IgD-negative memory B cell (primary cell): ENCODE measurements at regions not wholly inside any gene's neighbourhood (a gene's known extent, or its start where the extent isn't known, plus 50 kb on each side); places are given as distances from the start of the nearest gene placed in this dataset.
A peak's percentile ranks its signal among the peaks of the same experiment; 100 is the strongest.

Source experiments
- H3K27ac Mint-ChIP-seq, 3 donors: one replicate each; pipeline ENCODE4 v1.8.0; 2020 to 2022; ENCODE audit warnings: mild to moderate bottlenecking in 3 of 3, mixed read lengths in 3 of 3, moderate library complexity in 1 of 3
- H3K27me3 Mint-ChIP-seq: one replicate; pipeline ENCODE4 v1.8.0; 2021; ENCODE audit warnings: mixed read lengths
- H3K36me3 Mint-ChIP-seq: one replicate; pipeline ENCODE4 v1.8.0; 2020; ENCODE audit warnings: mild to moderate bottlenecking, mixed read lengths
- H3K4me1 Mint-ChIP-seq, 3 donors: one replicate each; pipeline ENCODE4 v1.8.0; 2020 to 2022; ENCODE audit warnings: mixed read lengths in 3 of 3, mild to moderate bottlenecking in 1 of 3
- H3K4me3 Mint-ChIP-seq, 4 donors: one replicate each; pipeline ENCODE4 v1.8.0; 2020 to 2022; ENCODE audit warnings: mild to moderate bottlenecking in 4 of 4, mixed read lengths in 4 of 4, moderate library complexity in 3 of 4
- H3K9me3 Mint-ChIP-seq, 3 donors: one replicate each; pipeline ENCODE4 v1.8.0; 2020 to 2021; ENCODE audit warnings: mixed read lengths in 3 of 3, mild to moderate bottlenecking in 1 of 3

GRCh38 chr16:52851211-52851740 is 201.4 kb downstream of the CHD9NB start:
- no peaks in the 10 kb centered on the region for H3K4me1 Mint-ChIP-seq
- H3K9me3 Mint-ChIP-seq = peaks cover under 1 to 29% (median 6%) of the 10 kb centered on the region in 3 donors
- no peak overlapping the region for H3K27ac Mint-ChIP-seq
- H3K27me3 Mint-ChIP-seq = no peaks in the 10 kb centered on the region
- no peak overlapping the region for H3K4me3 Mint-ChIP-seq
- H3K36me3 Mint-ChIP-seq = no peaks in the 10 kb centered on the region

GRCh38 chr16:52843381-52843780 is 209.3 kb downstream of the CHD9NB start:
- Mint-ChIP-seq H3K27ac (no peak overlapping the region), H3K4me3 (no peak overlapping the region), H3K36me3 (no peaks in the 10 kb centered on the region), H3K27me3 (no peaks in the 10 kb centered on the region), H3K4me1 (no peaks in the 10 kb centered on the region), H3K9me3 (peaks cover 5 to 17% (median 12%) of the 10 kb centered on the region in 3 donors)

DNA sequence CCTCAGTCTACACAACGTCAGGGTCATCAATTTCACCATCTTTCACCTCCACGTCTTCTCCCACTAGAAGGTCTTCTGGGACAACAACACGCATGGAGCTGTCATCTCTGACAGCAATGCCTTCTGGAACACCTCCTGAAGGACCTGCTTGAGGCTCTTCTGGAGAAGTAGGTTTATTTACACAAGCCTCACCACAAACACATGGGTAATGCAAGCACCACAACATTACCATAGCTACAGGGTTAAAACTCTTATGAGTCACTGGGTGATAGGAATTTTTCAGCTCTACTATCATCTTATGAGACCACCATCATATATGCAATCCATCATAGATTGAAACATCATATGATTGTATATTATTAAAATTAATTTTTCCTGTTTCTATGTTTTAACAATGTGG is 215.4 kb downstream of the CHD9NB start:
- Mint-ChIP-seq H3K36me3 (no peaks in the 10 kb centered on the region), H3K4me3 (no peak overlapping the region), H3K27me3 (no peaks in the 10 kb centered on the region), H3K4me1 (no peaks in the 10 kb centered on the region), H3K27ac (peak overlapping the region in 1 of 3 donors; percentile 71), H3K9me3 (peaks cover 2 to 6% (median 3%) of the 10 kb centered on the region in 3 donors)

- no peak overlapping the region for H3K4me3 Mint-ChIP-seq
- no peaks in the 10 kb centered on the region for H3K36me3 Mint-ChIP-seq
- H3K4me1 Mint-ChIP-seq = no peaks in the 10 kb centered on the region
- peaks cover 2 to 6% (median 3%) of the 10 kb centered on the region in 3 donors for H3K9me3 Mint-ChIP-seq
- no peak overlapping the region for H3K27ac Mint-ChIP-seq
- H3K27me3 Mint-ChIP-seq = no peaks in the 10 kb centered on the region
Measured at GRCh38 chr16:52834736-52835465, 217.8 kb downstream of the CHD9NB start.

DNA sequence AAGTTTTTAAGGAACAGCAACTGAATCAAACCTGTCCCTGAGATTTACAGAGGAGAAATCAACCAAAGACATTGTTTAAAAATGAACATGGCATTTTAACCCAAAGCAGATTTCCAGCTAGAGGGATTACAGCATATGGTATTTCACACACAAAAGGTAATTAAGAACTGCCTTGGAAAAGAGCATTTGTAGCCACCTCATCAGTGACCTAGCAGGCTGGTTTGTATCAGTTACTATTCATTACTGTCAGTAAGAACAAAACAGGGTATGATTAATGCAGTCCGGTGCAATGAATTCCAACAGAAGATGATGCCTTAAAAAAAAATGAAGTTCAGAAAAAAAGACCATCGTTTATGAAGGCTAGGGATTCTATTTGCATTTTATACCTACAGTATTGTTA is 219.9 kb downstream of the CHD9NB start:
- no peaks in the 10 kb centered on the region for H3K36me3 Mint-ChIP-seq
- no peak overlapping the region for H3K4me3 Mint-ChIP-seq
- no peaks in the 10 kb centered on the region for H3K4me1 Mint-ChIP-seq
- H3K9me3 Mint-ChIP-seq = peaks cover 0 to 3% (median 0%) of the 10 kb centered on the region in 3 donors
- no peaks in the 10 kb centered on the region for H3K27me3 Mint-ChIP-seq
- no peak overlapping the region for H3K27ac Mint-ChIP-seq

DNA sequence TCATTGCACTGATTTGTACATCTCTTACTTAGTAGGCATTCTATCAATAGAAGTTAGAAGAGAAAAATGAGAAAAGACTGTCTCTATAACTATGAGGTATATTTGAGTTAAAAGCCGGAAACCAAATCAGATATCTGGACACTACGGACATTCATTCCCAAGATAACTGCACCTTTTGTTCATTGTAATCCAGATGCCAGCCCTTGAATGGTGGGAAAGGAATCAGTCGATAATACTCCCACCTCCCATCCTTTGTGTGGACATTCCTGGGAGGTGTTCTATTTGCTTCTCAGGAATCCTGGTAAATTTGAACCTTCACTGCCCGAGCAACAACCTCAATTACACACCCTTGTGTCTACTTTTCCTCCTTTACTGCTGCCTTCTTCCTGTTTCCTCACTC is 225.2 kb downstream of the CHD9NB start:
- H3K4me3 Mint-ChIP-seq = no peak overlapping the region
- H3K4me1 Mint-ChIP-seq = no peaks in the 10 kb centered on the region
- H3K36me3 Mint-ChIP-seq = no peaks in the 10 kb centered on the region
- peaks cover 0 to 3% (median 0%) of the 10 kb centered on the region in 3 donors for H3K9me3 Mint-ChIP-seq
- H3K27ac Mint-ChIP-seq = no peak overlapping the region
- no peaks in the 10 kb centered on the region for H3K27me3 Mint-ChIP-seq

DNA sequence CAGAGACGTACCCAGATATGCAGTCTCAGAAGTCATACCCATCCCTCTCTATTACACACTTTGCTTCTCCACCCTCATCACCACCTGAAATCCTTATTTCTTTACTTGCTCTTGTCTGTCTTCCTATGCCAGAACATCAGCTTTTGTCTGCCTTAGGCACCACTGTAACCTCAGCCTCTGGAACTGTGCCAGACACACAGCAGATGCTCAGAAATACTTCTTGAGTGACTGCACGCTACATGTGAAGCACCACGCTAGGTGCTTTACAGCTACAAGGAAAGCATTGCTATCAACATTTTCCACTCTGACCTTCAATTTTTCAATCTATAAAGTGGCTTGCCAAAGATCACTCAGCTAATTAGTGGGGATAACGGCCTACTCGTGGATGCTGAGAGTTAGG is 226.8 kb downstream of the CHD9NB start:
- Mint-ChIP-seq H3K9me3 (peaks cover 0 to 3% (median 0%) of the 10 kb centered on the region in 3 donors), H3K4me3 (no peak overlapping the region), H3K36me3 (peaks cover 2% of the 10 kb centered on the region), H3K4me1 (no peaks in the 10 kb centered on the region), H3K27me3 (no peaks in the 10 kb centered on the region), H3K27ac (no peak overlapping the region)

- H3K27me3 Mint-ChIP-seq = no peaks in the 10 kb centered on the region
- H3K9me3 Mint-ChIP-seq = no peaks in the 10 kb centered on the region
- no peak overlapping the region for H3K27ac Mint-ChIP-seq
- peaks cover 2% of the 10 kb centered on the region for H3K36me3 Mint-ChIP-seq
- no peak overlapping the region for H3K4me3 Mint-ChIP-seq
- H3K4me1 Mint-ChIP-seq = no peaks in the 10 kb centered on the region
Measured at GRCh38 chr16:52819808-52820207, 232.9 kb downstream of the CHD9NB start.

DNA sequence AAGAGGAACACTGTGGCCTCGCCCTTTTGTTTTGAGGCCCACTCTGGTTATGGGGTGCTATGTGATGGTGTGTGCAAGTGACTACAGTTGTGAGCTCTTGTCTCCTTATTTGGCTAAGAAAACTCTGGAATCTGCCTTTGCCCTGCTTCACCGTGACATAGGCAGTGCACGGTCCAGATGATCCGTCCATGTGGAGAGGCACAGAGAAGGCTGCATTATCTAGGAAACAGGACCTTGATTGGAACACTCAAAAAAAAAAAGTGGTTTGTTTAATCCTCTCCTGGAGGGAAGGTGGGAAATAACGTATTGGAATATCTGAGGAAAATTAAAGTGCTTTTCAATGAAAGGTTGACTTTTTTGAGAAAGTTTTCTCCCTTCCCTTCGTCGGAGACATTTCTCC is 233.3 kb downstream of the CHD9NB start:
- Mint-ChIP-seq H3K27ac (no peak overlapping the region), H3K4me1 (peaks cover 0 to 2% (median 0%) of the 10 kb centered on the region in 3 donors), H3K4me3 (no peak overlapping the region)

GRCh38 chr16:52817696-52818095 is 235.0 kb downstream of the CHD9NB start:
- Mint-ChIP-seq H3K27me3 (no peaks in the 10 kb centered on the region), H3K27ac (no peak overlapping the region), H3K4me1 (peaks cover 0 to 2% (median 0%) of the 10 kb centered on the region in 3 donors), H3K9me3 (no peaks in the 10 kb centered on the region), H3K4me3 (no peak overlapping the region), H3K36me3 (peaks cover 2% of the 10 kb centered on the region)

More for the DNA sequence above, 233.3 kb downstream of the CHD9NB start:
- no peaks in the 10 kb centered on the region for H3K9me3 Mint-ChIP-seq
- H3K36me3 Mint-ChIP-seq = peaks cover 2% of the 10 kb centered on the region
- H3K27me3 Mint-ChIP-seq = no peaks in the 10 kb centered on the region

- no peak overlapping the region for H3K27ac Mint-ChIP-seq
- H3K9me3 Mint-ChIP-seq = no peaks in the 10 kb centered on the region
- no peak overlapping the region for H3K4me3 Mint-ChIP-seq
- peaks cover 0 to 2% (median 0%) of the 10 kb centered on the region in 3 donors for H3K4me1 Mint-ChIP-seq
- peaks cover 2% of the 10 kb centered on the region for H3K36me3 Mint-ChIP-seq
- no peaks in the 10 kb centered on the region for H3K27me3 Mint-ChIP-seq
Measured at GRCh38 chr16:52816993-52817392, 235.7 kb downstream of the CHD9NB start.

- H3K4me3 Mint-ChIP-seq = no peak overlapping the region
- no peak overlapping the region for H3K27ac Mint-ChIP-seq
- H3K36me3 Mint-ChIP-seq = no peaks in the 10 kb centered on the region
- H3K9me3 Mint-ChIP-seq = peaks cover 1 to 5% (median 4%) of the 10 kb centered on the region in 3 donors
- peaks cover 0 to 2% (median 0%) of the 10 kb centered on the region in 3 donors for H3K4me1 Mint-ChIP-seq
- no peaks in the 10 kb centered on the region for H3K27me3 Mint-ChIP-seq
Measured at GRCh38 chr16:52812678-52813556, 239.8 kb downstream of the CHD9NB start.

DNA sequence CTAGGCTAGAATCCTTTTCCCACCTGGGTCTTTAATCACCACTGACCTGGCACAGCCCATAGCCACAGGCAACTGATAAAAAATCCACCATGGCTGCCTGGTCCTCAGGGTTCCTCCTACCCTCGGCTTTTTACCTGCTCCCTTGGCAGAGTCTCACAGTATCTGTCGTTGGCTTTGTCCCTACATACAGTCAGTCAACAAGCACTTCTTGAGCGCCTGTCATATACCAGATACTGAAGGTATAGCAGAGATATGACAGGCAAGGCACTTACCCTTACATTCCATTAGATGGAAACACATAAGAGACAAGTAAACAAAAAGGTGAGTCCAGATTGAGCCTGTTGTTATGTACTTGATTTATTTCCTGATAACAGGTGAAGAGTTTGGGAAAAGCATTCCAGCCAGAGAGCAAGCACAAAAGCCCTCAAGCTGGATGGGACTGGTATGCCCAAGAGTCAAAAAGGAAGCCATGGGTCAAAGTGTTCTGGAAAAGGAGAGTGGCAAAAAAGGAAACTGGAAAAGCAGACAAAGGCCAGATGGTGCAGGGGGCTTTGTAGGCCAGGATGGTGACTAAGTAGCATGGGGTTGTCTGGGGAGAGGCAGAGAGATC is 247.0 kb downstream of the CHD9NB start:
- H3K4me1 Mint-ChIP-seq = no peaks in the 10 kb centered on the region
- H3K27me3 Mint-ChIP-seq = no peaks in the 10 kb centered on the region
- no peak overlapping the region for H3K27ac Mint-ChIP-seq

GRCh38 chr16:52800432-52800831 is 252.3 kb downstream of the CHD9NB start:
- Mint-ChIP-seq H3K36me3 (peaks cover 3% of the 10 kb centered on the region), H3K27me3 (no peaks in the 10 kb centered on the region), H3K4me3 (no peak overlapping the region), H3K4me1 (no peaks in the 10 kb centered on the region), H3K27ac (no peak overlapping the region), H3K9me3 (peaks cover 2 to 9% (median 5%) of the 10 kb centered on the region in 3 donors)

More for the DNA sequence above, 247.0 kb downstream of the CHD9NB start:
- Mint-ChIP-seq H3K4me3 (no peak overlapping the region), H3K36me3 (no peaks in the 10 kb centered on the region), H3K9me3 (peaks cover 3 to 13% (median 7%) of the 10 kb centered on the region in 3 donors)

DNA sequence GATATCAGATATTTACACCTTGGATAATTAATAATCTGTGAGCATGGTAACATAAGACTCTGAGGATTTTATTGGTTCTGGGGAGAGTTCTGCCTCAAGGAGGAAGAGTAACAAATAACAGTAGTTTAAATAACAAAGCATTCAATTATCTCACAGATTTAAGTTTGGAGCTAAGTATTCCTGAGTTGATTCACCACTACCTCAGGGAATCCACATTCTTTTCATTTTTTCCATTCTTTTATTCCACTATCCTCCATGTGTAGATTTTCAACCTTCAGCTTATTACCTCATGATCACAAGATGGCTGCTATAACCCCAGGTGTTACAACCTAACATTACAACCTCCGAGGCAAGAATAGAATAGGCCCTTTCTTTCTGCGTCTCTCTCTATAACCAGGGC is 252.2 kb upstream of the TOX3 start:
- peaks cover 0 to 7% (median 2%) of the 10 kb centered on the region in 3 donors for H3K9me3 Mint-ChIP-seq
- no peaks in the 10 kb centered on the region for H3K4me1 Mint-ChIP-seq
- peaks cover 3% of the 10 kb centered on the region for H3K36me3 Mint-ChIP-seq
- H3K27ac Mint-ChIP-seq = no peak overlapping the region
- H3K4me3 Mint-ChIP-seq = no peak overlapping the region
- H3K27me3 Mint-ChIP-seq = no peaks in the 10 kb centered on the region
